Esophagus squamous epithelium (tissue), 4 donors: ENCODE measurements at regions not wholly inside any gene's neighbourhood (a gene's known extent, or its start where the extent isn't known, plus 50 kb on each side); places are given as distances from the start of the nearest gene placed in this dataset.

Experiments used
- CTCF ChIP-seq, 6 experiments: fragments of 450-650 bp in 4 of 6; fragments of 200-600 bp in 2 of 6; sonication (generic) in 2 of 6; IDR thresholded peaks; one replicate each; pipeline ENCODE4 v1.5.1; 2016 to 2019; ENCODE audit warnings: antibody characterized with exemption in 6 of 6, mild to moderate bottlenecking in 4 of 6, moderate library complexity in 4 of 6
- POLR2A ChIP-seq, 4 donors: fragments of 450-650 bp; IDR thresholded peaks; one replicate each; pipeline ENCODE4 v1.6.1; 2017; ENCODE audit warnings: antibody characterized with exemption in 4 of 4, mild to moderate bottlenecking in 4 of 4, moderate library complexity in 3 of 4

GRCh38 chr11:28826807-28827206 lies 718.6 kb downstream of the METTL15 start:
- TF ChIP-seq CTCF (IDR thresholded peaks at IDR 0.05) (no peak), POLR2A (IDR thresholded peaks at IDR 0.05) (no peak)
